HG03575 (cell line): ENCODE measurements at regions not wholly inside any gene's neighbourhood (a gene's known extent, or its start where the extent isn't known, plus 50 kb on each side); places are given as distances from the start of the nearest gene placed in this dataset.

Experiments used
- ATAC-seq: cut with Tn5 transposase; IDR thresholded peaks from one replicate; pipeline ENCODE4 v1.9.1; 2021; ENCODE audit not compliant: unreplicated experiment, insufficient number of reproducible peaks, low FRiP score; ENCODE audit errors: extremely low read depth

DNA sequence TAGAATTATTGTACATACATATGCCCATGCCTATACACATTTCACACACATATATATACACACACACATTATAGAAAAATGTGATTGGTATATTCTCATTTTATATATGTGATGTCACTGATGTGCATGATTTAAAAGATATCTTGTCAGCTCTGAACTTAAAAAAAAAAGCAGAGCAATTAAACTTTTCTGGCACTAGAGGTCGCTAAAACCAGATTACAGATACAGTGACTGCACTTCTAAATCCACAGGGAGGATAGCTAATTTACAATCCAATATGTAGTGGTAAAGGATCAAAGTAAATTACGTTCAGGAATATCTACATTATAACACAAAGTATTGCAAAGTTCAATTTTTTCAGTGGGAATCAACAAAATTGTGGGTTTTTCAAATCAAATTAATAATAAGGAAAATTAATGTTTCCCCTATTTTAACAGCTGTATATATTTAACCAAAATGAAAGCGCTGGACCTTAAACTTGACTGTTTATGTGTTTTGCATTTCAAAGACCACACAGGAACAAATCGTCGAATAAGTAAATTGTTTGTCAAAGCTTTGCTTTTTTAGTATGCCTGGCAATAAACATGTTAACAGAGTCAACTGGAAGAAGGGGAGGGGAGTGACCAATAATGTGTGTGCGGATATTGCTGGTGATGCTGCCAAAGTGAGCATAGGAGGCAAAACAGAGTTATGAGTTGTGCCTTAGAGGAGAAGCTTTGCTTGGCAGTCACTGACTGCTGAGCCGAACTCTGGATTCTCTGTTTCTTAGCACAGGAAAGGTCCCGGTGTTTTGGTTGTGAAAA, 1201.4 kb upstream of the C9orf72 start:
- no peak for ATAC-seq

DNA sequence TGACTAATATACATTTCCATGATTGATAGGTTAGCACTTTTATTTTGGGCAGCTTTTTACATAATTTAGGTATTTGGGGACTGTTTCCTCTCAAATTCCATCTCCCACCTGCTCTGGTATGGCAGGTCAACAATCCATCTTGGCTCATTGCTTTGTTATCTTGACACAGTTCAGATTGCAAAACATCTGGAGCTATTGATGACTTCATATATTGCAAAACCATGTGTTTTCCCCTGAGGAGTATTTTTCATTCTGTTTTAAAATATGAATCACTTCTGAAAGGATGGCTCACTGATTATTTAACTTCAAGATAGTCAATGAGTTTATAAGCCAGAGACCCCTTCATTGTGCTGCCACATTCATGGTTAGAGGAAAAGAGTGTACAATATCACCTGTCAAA, 1206.0 kb upstream of the C9orf72 start:
- no peak for ATAC-seq

DNA sequence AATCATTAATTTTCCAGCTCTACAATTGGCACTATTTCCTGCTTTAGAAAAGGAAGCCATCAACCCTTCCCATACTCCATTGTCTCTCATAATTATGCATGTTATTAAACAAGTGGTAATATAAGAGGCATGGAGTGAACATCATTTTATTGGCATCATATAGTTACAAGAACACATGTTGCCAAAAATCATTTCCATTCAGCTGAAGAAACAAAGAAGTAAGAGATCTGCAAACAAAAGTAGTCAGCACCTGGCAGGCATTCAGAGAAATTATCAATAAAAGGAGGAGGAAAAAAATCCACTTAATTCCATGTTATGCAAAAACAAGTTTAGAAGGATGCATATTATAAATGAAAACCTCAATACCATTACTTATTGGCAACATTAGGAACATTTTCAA, 1208.2 kb upstream of the C9orf72 start:
- ATAC-seq = no peak

DNA sequence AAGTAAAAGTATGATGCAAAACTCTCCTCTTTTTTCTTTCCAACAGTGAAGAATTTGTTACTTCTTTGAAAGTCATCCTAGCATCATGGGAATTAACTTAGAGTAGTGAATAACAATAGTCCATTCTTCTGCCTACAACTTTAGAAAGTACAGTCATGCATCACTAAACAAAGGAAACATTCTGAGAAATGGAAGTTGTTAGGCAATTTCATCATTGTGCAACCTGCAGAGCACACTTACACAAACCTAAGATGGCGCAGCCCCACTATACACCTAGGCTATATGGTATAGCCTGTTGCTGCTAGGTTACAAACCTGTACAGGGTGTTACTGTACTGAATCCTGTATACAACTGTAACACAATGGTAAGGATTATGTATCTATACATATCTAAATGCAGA, 1209.3 kb upstream of the C9orf72 start:
- ATAC-seq = no peak

DNA sequence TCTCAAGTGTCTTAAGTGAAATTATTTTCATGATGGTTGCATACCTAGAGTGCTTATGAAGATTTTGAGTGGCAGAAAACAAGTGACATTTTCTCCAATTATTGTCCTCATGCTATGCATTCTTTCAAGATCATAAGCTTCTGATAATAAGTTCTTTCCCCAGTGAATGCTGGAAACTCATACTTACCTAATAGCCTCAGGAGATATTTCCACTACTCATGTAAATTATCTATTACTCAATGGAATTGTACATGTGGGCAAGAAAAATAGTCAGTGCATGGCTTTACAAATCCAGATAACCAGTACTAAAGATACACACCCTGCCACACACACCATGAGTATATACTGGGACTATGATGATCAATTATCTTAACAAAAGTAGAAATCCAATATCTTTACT, 1219.4 kb upstream of the C9orf72 start:
- no peak for ATAC-seq

DNA sequence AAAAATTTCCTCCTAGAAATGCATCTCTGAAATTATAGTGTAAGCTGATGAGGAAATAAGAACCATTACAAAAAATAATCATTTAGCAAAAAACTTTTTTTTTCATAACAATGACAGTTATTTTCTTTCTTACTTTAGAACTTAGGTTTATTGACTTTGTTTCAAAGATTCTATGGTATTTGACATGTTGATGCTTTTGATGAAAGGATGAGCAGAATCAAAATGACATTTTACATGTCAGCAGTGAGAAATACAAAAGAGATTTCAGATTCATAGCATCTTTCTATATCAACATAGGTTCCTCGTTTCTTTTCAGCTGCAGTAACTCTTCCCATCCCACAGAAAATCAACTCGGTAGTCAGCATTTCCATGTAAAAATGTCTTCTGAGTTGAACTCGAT, 1226.6 kb upstream of the C9orf72 start:
- no peak for ATAC-seq

DNA sequence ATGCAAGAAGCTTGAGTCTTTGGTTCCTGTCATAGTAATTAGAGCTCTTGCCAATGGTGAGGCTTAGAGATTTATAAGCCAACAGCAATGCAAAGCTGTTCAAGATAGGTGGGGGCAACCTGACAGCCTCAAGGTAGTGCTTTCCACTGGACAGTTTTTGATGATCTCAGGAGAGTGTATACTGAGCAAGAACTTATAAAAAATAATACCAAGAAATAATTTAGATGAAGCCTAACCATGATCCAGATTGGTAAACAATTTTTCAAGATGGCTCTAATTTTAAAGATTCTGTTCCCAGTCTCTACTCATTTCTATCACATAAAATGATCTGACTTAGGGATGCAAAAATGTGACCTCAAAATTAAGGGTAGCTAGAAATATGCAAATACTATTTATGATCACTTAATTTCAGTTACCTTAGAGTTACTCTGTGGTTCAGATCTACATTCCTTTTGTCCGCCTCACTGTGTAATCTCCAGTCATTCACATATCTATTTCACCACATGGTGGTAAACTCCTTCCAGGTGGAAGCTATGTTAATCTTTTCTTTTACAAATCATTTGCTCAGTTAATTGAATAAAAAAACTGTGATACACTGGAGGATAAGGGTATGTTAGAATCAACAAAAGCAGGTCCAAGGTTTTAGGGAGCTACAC, 1228.0 kb upstream of the C9orf72 start:
- ATAC-seq = no peak

DNA sequence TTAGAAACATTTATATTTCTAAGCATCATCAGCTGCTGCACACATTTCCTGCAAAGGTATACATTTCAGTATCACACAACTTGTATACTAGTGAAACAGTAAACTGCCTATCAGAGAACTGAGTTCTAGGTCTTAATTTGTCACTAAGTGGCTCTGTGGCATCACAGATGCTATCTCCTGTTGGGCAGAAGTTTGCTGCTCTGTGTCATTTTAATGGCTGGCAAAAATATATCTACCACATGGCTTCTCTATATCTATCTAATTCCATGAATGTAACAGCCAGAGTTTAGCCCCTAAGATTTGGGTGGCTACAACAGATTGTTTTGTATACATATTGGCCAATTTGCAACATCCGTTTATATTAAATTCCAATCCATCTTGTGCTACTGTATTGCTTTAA, 1231.9 kb upstream of the C9orf72 start:
- no peak for ATAC-seq

DNA sequence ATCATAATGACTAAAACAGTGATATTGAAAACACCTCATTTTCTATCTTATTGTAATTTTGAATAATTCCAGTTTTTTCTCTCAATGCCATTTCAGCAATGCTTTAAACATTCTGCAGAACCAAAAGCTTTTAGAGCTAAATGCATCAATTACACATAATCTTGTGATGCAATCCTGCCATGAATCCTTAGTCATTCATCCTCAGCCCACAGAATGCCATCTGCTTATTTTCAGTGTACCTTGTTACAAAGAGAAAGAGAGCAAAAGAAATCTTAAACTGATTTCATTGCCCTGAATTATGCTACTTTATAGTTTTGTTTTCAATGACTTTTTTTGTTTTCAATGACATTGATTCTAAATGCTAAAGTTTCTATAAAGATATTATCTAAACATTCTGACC, 1234.8 kb upstream of the C9orf72 start:
- ATAC-seq = no peak

DNA sequence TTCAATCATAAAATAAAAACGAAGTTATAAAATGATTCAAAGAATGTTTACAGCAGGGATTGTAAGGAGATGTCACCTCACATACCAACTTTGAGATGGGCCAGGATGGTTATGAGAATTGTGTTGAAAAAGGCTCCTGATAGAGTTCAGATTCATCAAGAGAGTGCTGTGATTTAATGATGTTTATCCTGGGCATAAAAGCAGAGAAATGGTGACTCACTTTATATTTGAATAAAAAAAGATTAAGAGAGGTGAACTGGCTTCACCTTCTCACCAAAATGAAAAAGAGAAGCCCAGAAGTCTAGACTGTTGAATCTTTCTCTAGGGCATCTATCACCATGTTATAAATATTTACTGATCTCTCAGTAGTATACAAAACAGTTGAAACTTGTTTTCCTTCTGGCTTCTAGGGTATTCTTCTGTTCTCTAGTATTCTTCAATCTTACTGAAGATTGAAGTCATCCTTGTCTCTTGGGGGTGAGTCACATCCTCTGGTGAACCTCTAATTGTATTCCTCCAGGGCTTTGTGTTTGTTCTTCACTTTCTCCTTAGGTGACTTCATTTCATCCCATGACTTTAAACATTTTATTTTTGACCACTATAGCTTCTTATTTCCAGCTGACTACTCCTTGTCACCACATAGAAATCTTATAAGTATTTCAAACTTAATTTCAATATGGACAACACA, 1237.3 kb upstream of the C9orf72 start:
- no peak for ATAC-seq

DNA sequence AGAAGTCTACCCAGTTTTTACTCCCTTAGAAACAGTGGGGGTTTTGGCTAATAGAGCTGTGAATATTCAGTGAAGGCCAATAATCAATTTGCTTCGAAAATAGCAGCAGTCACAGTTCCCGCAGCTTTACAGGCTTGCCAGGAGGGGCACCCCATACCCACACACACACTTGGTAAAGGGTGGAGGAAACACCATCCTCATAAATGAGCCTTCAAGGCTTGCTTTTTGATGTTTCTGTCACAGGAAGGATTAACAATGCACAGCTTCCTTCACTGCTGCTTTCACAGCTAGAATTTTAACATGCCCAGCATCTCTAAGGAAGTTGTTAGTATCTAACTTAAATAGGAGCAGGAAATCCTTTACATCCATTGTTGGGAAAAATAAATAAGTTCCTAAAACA, 1247.5 kb upstream of the C9orf72 start:
- ATAC-seq = no peak

DNA sequence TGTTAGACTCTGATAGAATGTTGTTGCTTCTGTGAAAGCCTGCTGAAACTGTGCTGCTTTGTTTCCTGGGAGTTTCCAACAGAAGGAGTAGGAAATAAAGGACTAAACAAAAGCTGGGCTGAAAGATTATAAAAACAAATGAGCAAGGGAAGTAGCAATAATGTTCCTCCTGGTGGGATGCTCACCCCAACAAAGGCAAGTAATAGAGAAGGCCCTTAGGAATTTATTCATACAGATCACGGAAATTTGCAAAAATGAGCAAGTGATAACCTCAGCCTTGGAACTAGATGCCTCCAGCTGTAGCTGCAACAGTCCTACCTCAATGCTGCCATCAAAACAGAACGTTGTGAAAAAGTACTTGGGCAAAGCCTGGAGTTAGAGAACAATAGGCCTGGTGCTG, 1248.0 kb upstream of the C9orf72 start:
- ATAC-seq = no peak

DNA sequence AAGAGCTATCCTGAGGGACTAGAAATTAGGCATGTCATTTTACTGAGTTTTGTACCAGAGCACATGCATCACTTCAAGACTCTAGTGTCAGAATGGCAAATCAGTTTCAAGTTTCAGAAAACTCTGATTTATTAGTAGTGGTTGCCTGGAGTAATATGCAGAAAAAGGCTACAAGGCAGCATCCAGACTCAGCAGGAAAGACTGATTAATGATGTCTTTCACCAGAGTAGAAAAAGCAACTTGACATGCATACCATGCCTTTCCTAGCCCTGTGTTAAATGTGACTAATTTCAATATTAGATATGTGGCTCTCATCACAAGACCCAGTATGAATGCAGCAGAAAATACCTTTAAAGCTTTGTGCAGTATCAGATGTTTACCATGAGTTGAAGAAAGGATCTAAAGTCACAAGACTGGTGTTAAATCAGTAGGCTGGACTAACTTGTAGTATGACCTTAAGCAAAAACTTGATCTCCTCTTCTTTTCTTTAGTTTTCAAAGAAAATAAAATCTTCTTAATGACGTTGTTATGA, 1251.2 kb upstream of the C9orf72 start:
- ATAC-seq = no peak

DNA sequence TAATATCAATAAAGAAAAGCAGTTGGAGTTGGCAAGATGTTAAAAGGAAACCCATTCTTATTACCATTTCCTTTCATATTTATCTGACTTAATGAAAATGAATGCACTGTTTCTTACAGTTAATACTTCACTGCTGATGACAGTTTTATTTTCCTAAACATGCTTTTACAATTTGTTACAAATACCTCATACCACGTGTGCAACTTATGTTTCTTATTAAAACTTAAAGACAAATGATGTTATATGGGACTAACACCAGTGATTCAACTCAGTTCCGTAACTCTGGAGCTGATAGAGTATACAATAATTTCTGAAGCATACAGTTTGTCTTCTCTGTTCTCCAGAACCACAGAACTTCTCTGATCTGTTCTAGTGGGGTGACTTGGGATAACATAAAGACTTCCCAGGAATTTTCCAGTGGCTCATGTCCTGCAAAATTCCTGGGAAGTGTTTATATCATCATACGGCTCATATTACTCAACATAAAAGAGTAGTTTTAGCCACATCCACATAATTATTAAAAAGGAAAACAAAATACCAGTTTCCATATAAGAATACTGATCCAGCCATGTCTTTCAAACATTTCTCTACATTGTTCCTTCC, 1259.0 kb upstream of the C9orf72 start:
- no peak for ATAC-seq

DNA sequence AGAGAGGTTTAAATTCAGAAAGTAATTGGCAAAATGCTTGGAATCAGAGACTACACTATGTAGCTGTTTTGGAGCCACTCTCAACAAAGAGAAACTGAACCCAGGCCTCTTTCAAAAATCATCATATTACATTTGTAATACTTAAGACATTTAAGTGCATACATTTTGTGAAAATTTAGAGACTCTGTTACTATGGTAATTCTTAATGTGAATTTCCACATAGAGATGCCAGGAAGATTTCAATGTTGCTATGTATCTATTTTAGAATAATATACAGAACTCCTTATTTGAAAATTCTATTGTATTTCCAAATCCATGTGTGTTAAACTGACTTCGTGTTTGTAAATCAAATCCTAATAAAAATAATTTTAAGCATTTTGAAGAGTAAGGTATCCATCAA, 1260.9 kb upstream of the C9orf72 start:
- no peak for ATAC-seq

DNA sequence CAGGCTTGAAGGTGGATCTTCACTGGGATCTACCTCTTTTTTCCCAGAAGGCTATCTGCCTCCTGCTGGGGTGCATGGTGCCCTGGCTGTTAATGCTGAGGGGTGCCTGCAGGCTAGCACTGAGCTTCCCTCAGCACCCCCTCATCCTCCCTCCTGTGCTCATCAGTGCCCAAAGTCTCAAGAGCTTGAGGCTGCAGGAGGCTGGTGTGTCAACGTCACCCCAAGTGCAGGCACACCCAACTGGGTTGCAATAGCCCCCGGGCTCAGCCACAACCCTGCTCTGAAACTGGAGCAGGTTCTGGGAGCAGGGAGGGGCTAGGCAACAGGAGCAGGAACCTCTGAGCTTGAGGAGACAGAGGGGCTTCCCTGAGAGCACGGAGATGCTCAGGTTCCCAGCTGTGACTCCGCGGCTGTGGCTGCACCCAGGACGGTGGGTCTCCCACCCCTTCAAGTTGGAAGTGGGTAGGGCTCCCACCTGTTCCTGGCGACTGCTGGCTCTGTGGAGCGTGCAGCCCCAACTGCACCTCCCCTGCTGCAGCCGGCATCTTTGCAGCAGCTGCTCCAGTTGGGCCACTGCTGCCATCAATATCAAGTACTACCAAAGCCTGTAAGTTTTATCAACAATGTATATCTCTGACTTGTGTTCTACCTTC, 1266.6 kb upstream of the C9orf72 start:
- ATAC-seq = no peak

DNA sequence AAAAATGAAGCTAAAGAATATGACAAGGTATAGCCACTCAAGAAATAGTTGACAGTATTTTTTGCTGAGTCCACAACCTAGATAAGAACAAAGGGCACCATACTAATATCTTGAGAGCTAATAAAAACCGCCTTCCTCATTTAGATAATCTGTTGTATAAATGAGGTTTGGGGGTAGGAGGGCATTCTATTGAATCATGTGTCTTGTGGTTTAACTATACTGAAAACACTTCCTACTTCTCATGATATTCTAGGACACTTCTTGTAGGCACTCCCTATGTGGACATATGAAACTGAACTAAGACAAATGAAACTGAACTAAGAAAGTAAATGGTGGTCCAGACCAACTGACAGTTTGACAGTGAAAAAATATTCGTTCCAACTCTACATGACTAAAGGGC, 1268.5 kb upstream of the C9orf72 start:
- ATAC-seq = no peak

DNA sequence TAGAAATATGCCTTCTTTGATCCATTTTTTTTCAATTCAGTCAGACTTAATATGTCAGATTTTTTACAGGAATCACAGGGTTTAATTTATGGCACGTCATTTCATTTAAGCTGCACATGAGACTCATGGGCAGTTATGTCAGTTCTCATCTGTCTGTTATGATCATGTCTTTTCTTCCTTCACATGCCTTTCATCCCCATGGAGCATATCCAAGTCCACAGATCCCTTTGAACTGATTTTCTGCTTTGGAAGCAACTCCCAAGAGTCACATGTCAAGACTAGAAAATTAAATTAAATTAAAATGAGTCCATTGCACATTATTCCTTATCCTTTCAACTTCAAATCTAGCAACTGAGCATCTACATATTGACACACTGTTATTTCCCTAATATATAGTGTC, 1274.0 kb upstream of the C9orf72 start:
- ATAC-seq = no peak

DNA sequence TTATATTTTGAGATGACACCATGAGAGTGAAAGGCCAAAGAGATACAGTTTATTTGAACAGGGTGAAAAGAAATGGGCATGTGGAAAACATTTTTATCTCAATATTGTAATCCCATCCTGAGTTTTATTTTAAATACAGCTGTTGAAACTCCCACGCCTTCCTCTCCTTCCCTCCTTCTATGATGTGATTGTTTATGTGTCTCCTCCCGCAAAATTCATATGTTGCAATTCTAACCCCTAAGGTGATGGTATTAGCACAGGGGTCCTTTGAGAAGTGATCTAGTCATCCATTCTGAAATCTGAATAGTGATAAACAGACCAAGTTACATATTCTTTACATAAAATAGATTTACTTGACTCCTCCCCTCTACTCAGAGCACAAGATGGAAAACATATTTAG, 1275.4 kb upstream of the C9orf72 start:
- ATAC-seq = no peak
